ENCODE measurements at regions not wholly inside any gene's neighbourhood (a gene's known extent, or its start where the extent isn't known, plus 50 kb on each side); places are given as distances from the start of the nearest gene placed in this dataset.

DNA sequence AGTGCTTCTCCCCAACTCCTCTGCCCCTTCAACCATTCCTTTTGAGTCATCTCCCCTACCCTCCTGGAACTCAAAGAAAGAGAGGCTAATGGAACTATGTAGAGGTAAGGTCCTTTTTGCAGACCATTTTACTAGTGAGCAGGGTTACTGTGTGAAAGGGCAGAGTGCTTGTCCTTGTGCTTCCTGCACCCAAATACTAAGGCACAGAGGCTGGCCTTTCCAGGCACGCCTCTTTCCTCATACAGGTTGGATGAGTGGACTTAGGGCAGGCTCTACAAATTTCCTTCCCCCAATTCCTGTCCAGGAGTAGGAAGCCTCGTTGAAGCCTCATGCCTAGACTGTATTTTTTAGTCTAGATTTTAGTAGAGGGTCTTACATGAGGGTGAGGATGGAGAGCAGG lies 288.8 kb upstream of the SLC14A2 start:
- no peak for TF ChIP-seq CTCF (IDR thresholded peaks at IDR 0.05)
- TF ChIP-seq, protein P1, sequence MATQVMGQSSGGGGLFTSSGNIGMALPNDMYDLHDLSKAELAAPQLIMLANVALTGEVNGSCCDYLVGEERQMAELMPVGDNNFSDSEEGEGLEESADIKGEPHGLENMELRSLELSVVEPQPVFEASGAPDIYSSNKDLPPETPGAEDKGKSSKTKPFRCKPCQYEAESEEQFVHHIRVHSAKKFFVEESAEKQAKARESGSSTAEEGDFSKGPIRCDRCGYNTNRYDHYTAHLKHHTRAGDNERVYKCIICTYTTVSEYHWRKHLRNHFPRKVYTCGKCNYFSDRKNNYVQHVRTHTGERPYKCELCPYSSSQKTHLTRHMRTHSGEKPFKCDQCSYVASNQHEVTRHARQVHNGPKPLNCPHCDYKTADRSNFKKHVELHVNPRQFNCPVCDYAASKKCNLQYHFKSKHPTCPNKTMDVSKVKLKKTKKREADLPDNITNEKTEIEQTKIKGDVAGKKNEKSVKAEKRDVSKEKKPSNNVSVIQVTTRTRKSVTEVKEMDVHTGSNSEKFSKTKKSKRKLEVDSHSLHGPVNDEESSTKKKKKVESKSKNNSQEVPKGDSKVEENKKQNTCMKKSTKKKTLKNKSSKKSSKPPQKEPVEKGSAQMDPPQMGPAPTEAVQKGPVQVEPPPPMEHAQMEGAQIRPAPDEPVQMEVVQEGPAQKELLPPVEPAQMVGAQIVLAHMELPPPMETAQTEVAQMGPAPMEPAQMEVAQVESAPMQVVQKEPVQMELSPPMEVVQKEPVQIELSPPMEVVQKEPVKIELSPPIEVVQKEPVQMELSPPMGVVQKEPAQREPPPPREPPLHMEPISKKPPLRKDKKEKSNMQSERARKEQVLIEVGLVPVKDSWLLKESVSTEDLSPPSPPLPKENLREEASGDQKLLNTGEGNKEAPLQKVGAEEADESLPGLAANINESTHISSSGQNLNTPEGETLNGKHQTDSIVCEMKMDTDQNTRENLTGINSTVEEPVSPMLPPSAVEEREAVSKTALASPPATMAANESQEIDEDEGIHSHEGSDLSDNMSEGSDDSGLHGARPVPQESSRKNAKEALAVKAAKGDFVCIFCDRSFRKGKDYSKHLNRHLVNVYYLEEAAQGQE (IDR thresholded peaks at IDR 0.05; ENCODE audit: low read depth, low read length) = no peak
- TF ChIP-seq POLR2AphosphoS5 (IDR thresholded peaks at IDR 0.05; ENCODE audit: low read depth, low read length) = no peak
- TF ChIP-seq EZH2phosphoT487 (IDR thresholded peaks at IDR 0.05; ENCODE audit: borderline replicate concordance, low read depth) = no peak
- TF ChIP-seq MEF2A (IDR thresholded peaks at IDR 0.05; ENCODE audit: borderline replicate concordance, low read depth) = no peak
- no peak for TF ChIP-seq EP300 (IDR thresholded peaks at IDR 0.05; ENCODE audit: borderline replicate concordance in 1 of 2, low read depth in 1 of 2, low read length in 1 of 2)
- TF ChIP-seq RAD21 (IDR thresholded peaks at IDR 0.05; ENCODE audit: low read length) = no peak

Data from SK-N-SH (cell line).